Activated CD4-positive, alpha-beta memory T cell treated with anti-CD3 and anti-CD28 coated beads, Interleukin-2, amount 10 ng/mL, durations not matched to agents 7 days and 5 days (primary cell): ENCODE measurements at regions not wholly inside any gene's neighbourhood (a gene's known extent, or its start where the extent isn't known, plus 50 kb on each side); places are given as distances from the start of the nearest gene placed in this dataset.

Experiments used
- CTCF ChIA-PET: fragments of 350-600 bp; sonication (Branson Sonifier 250); formaldehyde crosslinking; loops from one replicate; lab custom pipeline; 2021; ENCODE audit warnings: antibody characterized with exemption, inconsistent platforms; lab: Charles Lee
- POLR2A ChIA-PET: fragments of 350-600 bp; sonication (Branson Sonifier 250); formaldehyde crosslinking; loops from one replicate; lab custom pipeline; 2021; ENCODE audit warnings: antibody characterized with exemption; lab: Charles Lee
- DNase-seq: peaks from one replicate; pipeline ENCODE4 v3.0.0-alpha.2; 2020
- H3K27ac Mint-ChIP-seq: one replicate; pipeline ENCODE4 v1.8.0; 2021; ENCODE audit warnings: mild to moderate bottlenecking, mixed read lengths
- H3K27me3 Mint-ChIP-seq: one replicate; pipeline ENCODE4 v1.8.0; 2021; ENCODE audit warnings: mixed read lengths
- H3K36me3 Mint-ChIP-seq: one replicate; pipeline ENCODE4 v1.8.0; 2021; ENCODE audit warnings: low read depth, mixed read lengths
- H3K4me1 Mint-ChIP-seq: one replicate; pipeline ENCODE4 v1.8.0; 2021; ENCODE audit warnings: mixed read lengths
- H3K4me3 Mint-ChIP-seq: one replicate; pipeline ENCODE4 v1.8.0; 2021; ENCODE audit warnings: mild to moderate bottlenecking, mixed read lengths
- H3K9me3 Mint-ChIP-seq: one replicate; pipeline ENCODE4 v1.8.0; 2021; ENCODE audit warnings: mixed read lengths

GRCh38 chr15:70573121-70573850 is 190.1 kb downstream of the UACA start:
- Mint-ChIP-seq H3K4me3 (no peak overlapping the region), H3K27me3 (peaks cover 9% of the 10 kb centered on the region), H3K9me3 (no peaks in the 10 kb centered on the region), H3K36me3 (no peaks in the 10 kb centered on the region), H3K4me1 (peaks cover 3% of the 10 kb centered on the region), H3K27ac (no peak overlapping the region)
- ChIA-PET POLR2A (interaction anchor here (0.9 kb wide), 1 partner anchor 658 kb away, joined by 3 read pairs; no protein-coding TSS in a partner anchor), CTCF (no interaction called here)
- no peak for DNase-seq

GRCh38 chr15:70569714-70570231 is 193.6 kb downstream of the UACA start:
- peaks cover 3% of the 10 kb centered on the region for H3K4me1 Mint-ChIP-seq
- peaks cover 5% of the 10 kb centered on the region for H3K27me3 Mint-ChIP-seq
- no peak for DNase-seq
- ChIA-PET POLR2A (no interaction called here), CTCF (interaction anchor here (1.5 kb wide), 1 partner anchor 153 kb away, joined by 4 read pairs; no protein-coding TSS in a partner anchor)
- H3K27ac Mint-ChIP-seq: no peak overlapping the region
- no peaks in the 10 kb centered on the region for H3K9me3 Mint-ChIP-seq
- H3K36me3 Mint-ChIP-seq: no peaks in the 10 kb centered on the region
- H3K4me3 Mint-ChIP-seq: no peak overlapping the region

- POLR2A ChIA-PET: interaction anchor here (0.6 kb wide), 1 partner anchor 10 kb away, joined by 3 read pairs; no protein-coding TSS in a partner anchor
- no peak overlapping the region for H3K27ac Mint-ChIP-seq
- no peaks in the 10 kb centered on the region for H3K36me3 Mint-ChIP-seq
- H3K9me3 Mint-ChIP-seq: no peaks in the 10 kb centered on the region
- no peak overlapping the region for H3K4me3 Mint-ChIP-seq
- H3K27me3 Mint-ChIP-seq: peaks cover 5% of the 10 kb centered on the region
- H3K4me1 Mint-ChIP-seq: peaks cover 3% of the 10 kb centered on the region
- CTCF ChIA-PET: interaction anchor here (1.5 kb wide), 1 partner anchor 153 kb away, joined by 4 read pairs; no protein-coding TSS in a partner anchor
- no peak for DNase-seq
Observed at GRCh38 chr15:70569091-70569713, 194.2 kb downstream of the UACA start.

- Mint-ChIP-seq H3K27ac (no peak overlapping the region), H3K4me3 (no peak overlapping the region), H3K9me3 (no peaks in the 10 kb centered on the region), H3K27me3 (peaks cover 6% of the 10 kb centered on the region), H3K36me3 (no peaks in the 10 kb centered on the region), H3K4me1 (peaks cover 3% of the 10 kb centered on the region)
- no peak for DNase-seq
- ChIA-PET POLR2A (no interaction called here), CTCF (no interaction called here)
Observed at GRCh38 chr15:70566989-70567388, 196.4 kb downstream of the UACA start.

- Mint-ChIP-seq H3K4me3 (no peak overlapping the region), H3K27me3 (peaks cover 14% of the 10 kb centered on the region), H3K27ac (no peak overlapping the region), H3K36me3 (no peaks in the 10 kb centered on the region), H3K9me3 (no peaks in the 10 kb centered on the region), H3K4me1 (peaks cover 3% of the 10 kb centered on the region)
- ChIA-PET POLR2A (no interaction called here), CTCF (no interaction called here)
- DNase-seq: no peak
Observed at GRCh38 chr15:70566047-70566835, 197.1 kb downstream of the UACA start.

GRCh38 chr15:70563561-70564095 is 199.7 kb downstream of the UACA start:
- ChIA-PET POLR2A (no interaction called here), CTCF (no interaction called here)
- H3K4me3 Mint-ChIP-seq: no peak overlapping the region
- H3K27ac Mint-ChIP-seq: no peak overlapping the region
- H3K27me3 Mint-ChIP-seq: peaks cover 19% of the 10 kb centered on the region
- H3K4me1 Mint-ChIP-seq: no peaks in the 10 kb centered on the region
- no peaks in the 10 kb centered on the region for H3K36me3 Mint-ChIP-seq
- no peak for DNase-seq
- H3K9me3 Mint-ChIP-seq: no peaks in the 10 kb centered on the region

- ChIA-PET CTCF (no interaction called here), POLR2A (no interaction called here)
- Mint-ChIP-seq H3K27ac (peak overlapping the region; percentile 18), H3K9me3 (no peaks in the 10 kb centered on the region), H3K36me3 (no peaks in the 10 kb centered on the region), H3K27me3 (peaks cover 19% of the 10 kb centered on the region), H3K4me3 (no peak overlapping the region), H3K4me1 (no peaks in the 10 kb centered on the region)
- DNase-seq: no peak
Observed at GRCh38 chr15:70562906-70563305, 200.5 kb downstream of the UACA start.

GRCh38 chr15:70561885-70562284 is 201.5 kb downstream of the UACA start:
- ChIA-PET POLR2A (no interaction called here), CTCF (interaction anchor here (0.6 kb wide), 1 partner anchor 1182 kb away, joined by 4 read pairs; no protein-coding TSS in a partner anchor)
- H3K9me3 Mint-ChIP-seq: no peaks in the 10 kb centered on the region
- no peak for DNase-seq
- H3K27ac Mint-ChIP-seq: no peak overlapping the region
- no peaks in the 10 kb centered on the region for H3K4me1 Mint-ChIP-seq
- H3K4me3 Mint-ChIP-seq: no peak overlapping the region
- no peaks in the 10 kb centered on the region for H3K36me3 Mint-ChIP-seq
- H3K27me3 Mint-ChIP-seq: peaks cover 19% of the 10 kb centered on the region

GRCh38 chr15:70560617-70561328 is 202.6 kb downstream of the UACA start:
- Mint-ChIP-seq H3K4me3 (no peak overlapping the region), H3K9me3 (no peaks in the 10 kb centered on the region), H3K27me3 (peaks cover 19% of the 10 kb centered on the region), H3K36me3 (no peaks in the 10 kb centered on the region), H3K27ac (no peak overlapping the region), H3K4me1 (no peaks in the 10 kb centered on the region)
- no peak for DNase-seq
- ChIA-PET CTCF (no interaction called here), POLR2A (no interaction called here)

GRCh38 chr15:70559265-70560239 is 203.8 kb downstream of the UACA start:
- ChIA-PET POLR2A (interaction anchor here (1.1 to 2.2 kb wide), 2 partner anchors 9 to 25 kb away, joined by 3 to 9 read pairs; no protein-coding TSS in a partner anchor), CTCF (interaction anchor here (0.8 to 0.9 kb wide), 2 partner anchors 74 to 93 kb away, joined by 3 read pairs; no protein-coding TSS in a partner anchor)
- Mint-ChIP-seq H3K27ac (no peak overlapping the region), H3K36me3 (no peaks in the 10 kb centered on the region), H3K4me3 (no peak overlapping the region), H3K9me3 (no peaks in the 10 kb centered on the region), H3K27me3 (peaks cover 19% of the 10 kb centered on the region), H3K4me1 (no peaks in the 10 kb centered on the region)
- DNase-seq: peak; percentile 77
